Activated CD8-positive, alpha-beta memory T cell treated with anti-CD3 and anti-CD28 coated beads, Interleukin-2, amount 50 U/mL, for 4 hours (primary cell): ENCODE measurements at regions not wholly inside any gene's neighbourhood (a gene's known extent, or its start where the extent isn't known, plus 50 kb on each side); places are given as distances from the start of the nearest gene placed in this dataset.

Experiments used
- DNase-seq: peaks from one replicate; pipeline ENCODE4 v3.0.0-alpha.2; 2020

DNA sequence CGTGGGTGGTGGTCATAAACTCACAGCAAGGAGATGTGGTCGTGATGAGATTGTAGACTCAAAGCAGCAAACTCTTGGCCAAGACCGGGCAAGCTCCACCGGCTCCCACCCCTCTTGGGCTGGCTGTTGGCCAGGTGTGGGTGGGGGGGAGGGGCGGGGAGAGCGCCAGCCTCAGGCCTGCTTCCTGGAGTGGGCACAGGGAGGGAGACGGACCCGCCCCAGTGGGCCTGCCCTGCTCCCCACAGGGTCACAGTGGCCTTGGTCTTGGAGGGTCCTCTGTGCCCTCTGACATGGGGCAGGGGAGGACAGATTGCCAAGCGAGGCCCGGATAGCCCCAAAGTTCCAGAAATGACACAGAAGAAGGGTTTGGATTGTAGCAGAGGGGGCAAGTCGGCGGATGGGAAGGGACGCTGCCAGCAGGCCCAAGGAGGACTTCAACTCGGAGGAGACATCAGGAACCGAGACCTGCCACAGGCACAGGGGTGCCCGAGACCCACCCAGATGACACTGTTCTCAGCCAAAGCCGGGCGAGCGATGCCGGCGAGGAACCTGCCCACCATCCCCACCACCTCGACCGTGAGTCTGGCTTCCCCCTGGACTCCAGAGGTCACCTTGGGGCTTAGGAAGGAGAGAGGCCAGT lies 85.4 kb upstream of the ACTRT2 start:
- no peak for DNase-seq

DNA sequence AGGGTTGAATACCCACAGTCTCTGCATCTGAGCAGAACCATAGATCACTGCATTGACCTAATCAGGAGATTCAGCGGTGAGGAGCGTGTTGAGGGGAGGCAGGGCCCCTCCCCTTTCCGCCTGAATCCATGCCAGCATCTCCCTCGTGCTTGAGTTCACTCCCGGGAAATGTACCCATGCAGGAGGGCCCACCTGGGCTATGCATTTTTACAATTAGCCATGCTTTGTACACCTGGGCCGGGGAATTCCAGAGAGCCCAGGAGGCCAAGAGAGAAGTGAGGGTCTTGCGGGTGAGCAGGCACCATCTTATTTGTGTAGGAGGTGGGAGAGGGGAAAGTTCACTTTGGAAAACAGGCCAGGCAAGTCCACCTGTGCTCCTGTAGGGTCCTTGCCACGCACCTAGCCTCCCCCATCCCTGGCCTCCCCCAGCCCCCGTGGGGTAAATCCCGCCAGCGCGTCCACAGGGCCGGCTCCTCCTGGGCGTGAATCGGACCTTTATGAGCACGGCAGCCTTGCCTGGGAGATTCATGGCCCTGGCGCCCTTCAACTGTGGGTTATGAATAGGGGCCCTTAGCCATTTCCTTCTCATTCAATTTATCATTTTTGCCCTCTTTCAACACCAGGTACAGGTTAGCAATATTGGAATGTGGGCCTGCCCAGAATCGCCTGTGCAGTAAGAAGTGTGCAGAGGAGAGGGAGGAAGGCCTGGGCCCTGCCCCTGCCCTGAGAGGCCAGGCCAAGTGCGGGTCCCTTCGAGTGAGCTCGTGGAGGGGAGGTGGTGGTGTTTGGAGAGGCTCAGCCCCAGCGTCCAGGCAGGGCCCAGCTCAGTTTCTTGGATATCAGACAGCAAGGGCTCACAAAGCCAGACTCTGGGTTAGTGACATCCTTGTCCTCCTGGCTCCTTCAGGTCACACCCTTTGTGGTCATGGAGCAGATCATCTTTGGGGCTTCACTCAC lies 84.4 kb upstream of the ACTRT2 start:
- no peak for DNase-seq

DNA sequence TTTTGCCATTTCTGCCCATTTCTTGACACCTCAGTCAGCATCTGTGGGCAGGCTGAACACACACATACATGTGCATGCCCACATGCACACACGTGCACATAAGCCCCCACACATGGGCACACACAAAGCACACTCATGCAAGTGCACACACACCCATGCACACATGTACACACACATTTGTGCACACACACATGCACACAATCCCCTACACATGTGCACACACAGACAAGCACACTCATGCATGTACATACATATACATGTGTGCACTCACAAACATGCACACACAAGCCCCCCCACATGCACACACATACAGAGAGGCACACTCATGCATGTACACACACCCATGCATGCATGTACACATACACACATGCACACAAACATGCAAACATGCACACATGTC lies 83.5 kb upstream of the ACTRT2 start:
- DNase-seq = no peak

DNA sequence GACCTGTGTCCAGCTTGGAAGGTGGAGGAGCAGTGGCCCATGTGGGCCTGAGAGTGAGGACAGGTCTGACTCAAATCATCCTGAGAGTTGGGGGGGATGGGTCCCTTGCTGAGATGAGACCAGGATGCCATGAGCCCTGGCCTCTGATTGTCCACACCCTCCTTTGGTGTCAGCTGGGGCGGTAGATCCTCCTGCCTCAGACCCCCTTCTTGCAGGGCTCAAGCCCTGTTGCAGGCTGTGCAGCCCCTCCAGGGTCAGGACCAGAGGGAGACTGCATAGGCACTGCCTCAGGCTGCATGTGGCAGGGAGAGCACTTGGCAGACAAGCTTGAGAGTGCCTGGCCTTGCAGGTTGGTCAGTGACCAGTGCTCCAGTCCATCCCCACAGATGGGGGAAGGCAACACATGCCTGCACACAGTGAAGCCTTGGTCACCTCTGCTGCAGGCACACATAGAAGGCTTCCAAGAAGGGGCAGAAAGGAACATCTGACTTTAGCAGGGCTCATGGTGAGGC lies 82.2 kb upstream of the ACTRT2 start:
- DNase-seq = no peak

DNA sequence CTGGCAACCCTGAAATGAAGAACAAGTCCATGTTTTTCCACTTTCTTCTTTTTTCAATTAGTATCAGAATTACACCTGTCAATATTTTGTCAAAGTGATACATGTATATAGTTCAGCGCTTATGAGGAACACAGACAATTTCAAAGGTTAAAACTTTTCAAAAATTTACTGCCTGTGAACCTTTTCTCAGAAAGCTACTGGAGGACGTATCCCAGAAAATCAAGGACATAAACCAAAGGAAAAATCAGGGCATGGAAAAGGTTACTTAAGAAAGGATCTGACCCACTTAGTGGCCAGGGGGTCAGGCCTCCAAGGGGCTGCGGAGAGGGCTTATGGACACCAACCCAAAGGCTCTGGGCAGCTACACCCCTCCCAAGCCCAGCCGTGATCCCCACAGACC lies 81.1 kb upstream of the ACTRT2 start:
- DNase-seq = no peak

DNA sequence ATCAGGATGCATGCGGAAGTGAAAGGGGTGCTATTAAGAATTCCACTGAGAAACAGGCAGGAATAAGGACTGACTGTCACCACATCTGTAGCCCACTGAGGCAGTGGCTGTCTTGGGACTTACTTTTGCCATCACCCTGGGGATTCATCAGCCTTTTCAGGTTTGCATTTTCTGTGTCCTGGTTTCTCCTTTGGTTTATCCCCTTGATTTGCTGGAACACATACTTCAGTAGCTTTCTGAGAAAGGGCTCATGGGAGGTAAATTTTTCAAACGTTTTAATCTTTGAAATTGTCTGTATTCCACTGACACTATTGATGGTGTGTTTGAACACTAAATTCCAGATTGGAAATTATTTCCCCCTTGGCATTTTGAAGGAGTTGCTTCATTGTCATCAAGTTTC lies 80.2 kb upstream of the ACTRT2 start:
- no peak for DNase-seq

DNA sequence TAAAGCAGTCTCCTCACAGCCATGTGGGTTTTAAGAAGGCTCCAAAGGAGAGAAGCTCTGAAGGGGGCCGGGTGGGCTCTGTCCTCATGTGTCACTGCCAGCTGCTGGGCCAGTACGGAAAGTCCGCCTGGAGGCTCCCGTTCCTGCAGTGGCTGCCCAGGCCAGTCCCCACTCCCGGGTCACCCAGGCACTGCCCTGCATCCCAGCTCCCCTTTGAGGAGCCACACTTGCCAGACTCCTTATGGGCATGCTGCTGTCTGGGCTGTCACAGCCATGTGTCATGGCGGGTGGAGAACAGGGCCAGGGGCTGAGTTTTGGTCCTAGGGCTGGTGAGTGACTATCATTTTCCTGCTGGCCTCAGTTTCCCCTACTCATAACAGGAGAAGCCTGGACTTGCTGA lies 79.4 kb upstream of the ACTRT2 start:
- DNase-seq = no peak

DNA sequence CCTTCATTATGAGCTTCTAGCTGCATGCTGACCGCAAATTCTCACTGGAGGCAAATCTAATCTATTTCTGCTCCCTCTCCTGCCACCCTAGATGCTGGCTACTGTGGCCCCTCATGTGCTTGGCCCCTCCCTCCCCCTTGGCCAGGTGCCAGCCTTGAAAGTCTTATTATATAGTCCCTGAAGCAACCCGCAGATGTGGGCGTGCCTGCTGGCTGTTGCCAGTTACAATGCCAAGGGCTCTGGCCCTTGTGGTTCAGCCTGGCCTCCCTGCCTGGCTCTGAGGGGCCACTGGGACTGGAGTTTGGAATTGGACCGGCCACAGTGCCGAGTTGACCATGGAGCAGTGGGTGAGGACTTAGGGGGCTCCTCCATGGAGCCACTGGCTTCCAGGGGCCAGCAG lies 78.9 kb upstream of the ACTRT2 start:
- DNase-seq = no peak

DNA sequence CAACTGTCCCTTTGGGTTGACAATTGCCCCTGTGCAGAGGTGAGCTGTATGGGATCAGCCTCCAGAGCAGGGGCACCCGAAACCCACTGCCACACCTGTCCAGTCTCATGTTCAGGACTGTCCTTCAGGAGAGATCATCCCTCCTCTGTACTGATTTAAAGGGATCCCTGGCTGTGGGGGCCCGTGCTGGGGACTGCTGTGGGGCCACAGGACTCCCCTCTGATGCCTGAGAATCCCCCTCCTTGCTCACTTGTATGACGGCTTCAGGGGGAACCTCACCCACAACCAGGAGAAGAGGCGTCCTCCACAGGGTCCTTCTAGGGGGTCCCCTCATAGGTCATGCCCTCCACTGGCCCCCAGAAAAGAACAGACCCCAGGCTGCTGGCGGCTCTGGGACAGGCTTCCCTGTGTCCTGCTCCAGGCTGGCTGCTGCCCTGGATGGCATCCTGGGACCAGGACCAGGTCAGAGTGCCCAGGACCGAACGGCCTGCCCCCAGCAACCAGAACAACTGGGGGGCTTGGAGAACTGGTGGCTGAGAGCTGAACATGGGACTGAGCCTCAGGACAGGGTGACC lies 77.5 kb upstream of the ACTRT2 start:
- DNase-seq = no peak

DNA sequence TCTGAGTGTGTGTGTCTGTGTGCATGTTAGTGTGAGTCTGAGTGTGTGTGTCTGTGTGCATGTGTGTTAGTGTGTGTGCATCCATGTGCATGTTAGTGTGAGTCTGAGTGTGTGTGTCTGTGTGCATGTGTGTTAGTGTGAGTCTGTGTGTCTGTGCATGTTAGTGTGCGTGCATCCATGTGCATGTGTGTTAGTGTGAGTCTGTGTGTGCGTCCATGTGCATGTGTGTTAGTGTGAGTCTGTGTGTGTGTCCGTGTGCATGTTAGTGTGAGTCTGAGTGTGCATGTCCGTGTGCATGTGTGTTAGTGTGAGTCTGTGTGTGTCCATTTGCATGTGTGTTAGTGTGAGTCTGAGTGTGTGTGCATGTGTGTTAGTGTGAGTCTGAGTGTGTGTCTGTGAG lies 76.6 kb upstream of the ACTRT2 start:
- DNase-seq = no peak

DNA sequence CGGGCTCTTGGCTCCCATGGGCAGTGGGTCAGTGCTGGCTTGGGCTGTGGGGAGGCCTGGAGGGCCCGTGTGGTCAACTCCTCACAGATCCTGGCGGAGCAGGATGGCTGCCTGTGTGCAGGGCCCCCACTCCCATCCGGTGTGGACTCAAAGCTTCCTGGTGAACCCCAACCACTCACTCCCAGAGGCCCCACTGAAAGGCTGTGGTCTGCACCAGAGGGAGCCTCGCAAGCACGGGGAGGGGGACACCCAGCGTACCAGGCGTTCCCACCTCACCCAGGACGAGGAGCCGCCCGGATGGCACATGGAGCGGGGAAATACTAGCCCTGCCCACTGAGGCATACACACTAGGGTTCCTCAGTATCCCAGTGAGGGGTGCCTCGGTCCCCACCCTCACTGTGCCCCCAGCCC lies 75.4 kb upstream of the ACTRT2 start:
- no peak for DNase-seq

DNA sequence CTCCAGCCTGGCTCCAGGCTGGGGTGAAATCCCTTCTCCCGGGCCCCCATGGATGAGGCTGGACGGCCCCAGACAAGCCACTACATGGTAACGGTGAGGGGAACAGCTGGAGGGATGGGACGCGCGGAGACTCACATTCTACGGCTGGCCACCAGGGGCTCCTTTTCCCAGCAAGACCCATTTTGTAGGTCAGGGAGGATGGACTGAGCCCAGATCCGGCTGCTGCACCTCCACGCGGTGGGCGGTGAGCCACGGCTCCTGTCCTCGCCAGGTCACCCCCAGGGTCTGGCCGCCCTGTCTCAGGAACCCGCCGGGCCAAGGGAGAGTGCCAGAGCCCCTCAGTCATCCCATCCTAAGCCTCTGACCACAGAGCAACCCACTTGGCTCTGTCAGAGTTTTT lies 75.0 kb upstream of the ACTRT2 start:
- DNase-seq = no peak

DNA sequence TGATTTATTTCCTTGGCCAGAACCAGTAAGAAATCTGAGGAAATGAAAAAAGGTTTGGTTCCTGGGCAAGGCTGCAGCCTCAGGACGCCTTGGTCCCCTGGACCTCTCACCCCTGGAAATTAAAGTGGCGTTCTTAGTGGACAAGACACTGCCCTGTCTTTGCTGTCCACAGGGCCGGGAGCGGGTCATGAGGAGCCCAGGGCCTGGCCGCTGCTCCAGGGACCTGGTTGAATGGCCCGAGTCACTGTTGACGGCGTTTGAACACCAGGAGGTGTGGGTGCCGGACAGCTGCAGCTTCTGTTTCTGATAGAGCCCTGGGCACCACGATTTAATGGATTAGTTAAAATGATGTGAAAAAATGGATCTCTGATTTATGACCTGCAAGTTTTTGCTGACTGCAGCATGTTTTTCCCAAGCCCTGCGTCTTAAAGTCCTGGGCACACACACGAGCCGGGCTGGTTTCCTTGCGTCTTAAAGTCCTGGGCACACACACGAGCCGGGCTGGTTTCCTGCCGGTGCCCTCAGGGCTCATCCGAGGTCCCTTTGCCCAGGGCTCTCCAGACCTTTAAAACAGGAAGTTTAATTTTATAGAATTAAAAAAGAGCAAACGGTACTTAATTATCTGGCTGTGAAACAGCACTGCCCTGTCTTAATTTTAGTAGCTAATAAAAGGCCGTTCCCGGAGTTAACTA lies 74.1 kb upstream of the ACTRT2 start:
- no peak for DNase-seq

DNA sequence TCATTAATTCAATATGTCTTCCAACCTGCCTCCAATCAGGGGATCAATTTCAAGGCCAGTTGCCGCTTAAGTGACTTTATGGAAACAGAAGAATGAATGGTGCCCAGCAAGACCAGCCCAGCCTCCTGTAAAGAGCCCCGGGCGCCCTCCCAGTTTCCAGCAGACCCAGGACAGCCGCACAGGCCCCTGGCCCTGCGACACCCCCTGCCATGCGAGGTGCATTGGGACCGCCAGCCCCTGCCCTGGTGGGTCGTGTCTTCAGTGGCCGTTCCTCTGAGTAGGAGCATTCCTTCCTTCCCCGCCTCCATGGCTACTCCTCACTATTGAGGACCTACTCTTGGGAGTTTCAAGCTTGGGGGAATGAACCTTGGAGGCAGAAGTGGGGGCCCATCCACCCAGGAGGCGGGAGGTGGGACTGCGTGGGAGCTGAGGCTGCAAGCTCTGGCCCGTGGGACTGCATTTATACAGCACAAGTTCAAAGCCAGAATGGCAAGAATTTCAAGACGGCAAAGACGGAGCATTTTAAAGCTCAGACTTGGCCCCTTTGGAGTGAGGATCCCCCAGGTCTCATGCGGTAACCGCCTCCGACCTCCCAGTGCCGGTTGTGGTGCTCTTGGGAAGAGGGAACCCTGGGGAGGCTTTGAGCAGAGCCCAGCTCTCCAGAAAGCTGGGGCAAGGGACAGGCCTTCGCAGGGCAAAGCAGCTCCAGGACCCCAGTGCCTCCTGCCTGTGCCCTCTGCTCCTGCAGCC lies 73.1 kb upstream of the ACTRT2 start:
- no peak for DNase-seq

DNA sequence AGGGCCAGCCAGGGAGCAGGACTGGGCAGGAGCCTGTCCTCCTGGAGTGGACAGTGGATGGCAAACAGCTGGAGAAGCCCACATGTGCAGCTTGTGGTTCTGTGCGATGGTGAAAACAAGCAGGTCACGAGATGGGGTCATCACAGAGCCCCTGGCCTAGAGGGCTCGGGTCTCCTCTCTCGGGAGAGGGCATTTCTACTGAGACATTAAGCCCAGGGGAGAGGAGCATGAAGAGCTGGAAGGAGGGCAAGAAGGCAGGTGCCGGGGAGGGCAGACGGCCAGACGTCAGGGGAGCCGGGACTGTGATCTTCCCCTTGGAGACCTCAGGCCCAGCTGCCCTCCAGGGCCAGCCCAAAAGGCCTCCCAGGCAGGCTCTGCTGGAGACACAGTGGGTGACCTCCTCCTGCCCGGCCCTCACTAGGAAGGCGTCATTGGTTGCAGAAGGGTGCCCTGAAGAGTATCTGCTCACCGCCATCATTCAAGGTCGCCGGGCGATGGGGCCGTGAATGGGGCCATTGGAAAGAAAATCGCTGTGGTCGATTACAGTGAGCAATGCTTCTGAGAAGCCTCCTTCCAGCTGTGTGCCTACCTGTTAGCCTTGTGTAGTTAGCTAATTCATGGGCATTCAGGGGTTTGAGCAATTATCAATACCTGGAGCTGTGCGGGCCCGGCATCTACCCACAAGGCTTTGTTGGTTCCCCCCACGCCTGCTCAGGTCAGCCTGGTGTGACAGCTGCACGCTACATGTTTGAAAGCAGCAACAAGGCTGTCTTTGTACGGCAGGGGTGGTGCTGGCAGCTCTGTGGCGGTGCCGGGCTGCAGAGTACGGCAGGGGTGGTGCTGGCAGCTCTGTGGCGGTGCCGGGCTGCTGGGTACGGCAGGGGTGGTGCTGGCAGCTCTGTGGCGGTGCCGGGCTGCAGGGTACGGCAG lies 72.3 kb upstream of the ACTRT2 start:
- no peak for DNase-seq

DNA sequence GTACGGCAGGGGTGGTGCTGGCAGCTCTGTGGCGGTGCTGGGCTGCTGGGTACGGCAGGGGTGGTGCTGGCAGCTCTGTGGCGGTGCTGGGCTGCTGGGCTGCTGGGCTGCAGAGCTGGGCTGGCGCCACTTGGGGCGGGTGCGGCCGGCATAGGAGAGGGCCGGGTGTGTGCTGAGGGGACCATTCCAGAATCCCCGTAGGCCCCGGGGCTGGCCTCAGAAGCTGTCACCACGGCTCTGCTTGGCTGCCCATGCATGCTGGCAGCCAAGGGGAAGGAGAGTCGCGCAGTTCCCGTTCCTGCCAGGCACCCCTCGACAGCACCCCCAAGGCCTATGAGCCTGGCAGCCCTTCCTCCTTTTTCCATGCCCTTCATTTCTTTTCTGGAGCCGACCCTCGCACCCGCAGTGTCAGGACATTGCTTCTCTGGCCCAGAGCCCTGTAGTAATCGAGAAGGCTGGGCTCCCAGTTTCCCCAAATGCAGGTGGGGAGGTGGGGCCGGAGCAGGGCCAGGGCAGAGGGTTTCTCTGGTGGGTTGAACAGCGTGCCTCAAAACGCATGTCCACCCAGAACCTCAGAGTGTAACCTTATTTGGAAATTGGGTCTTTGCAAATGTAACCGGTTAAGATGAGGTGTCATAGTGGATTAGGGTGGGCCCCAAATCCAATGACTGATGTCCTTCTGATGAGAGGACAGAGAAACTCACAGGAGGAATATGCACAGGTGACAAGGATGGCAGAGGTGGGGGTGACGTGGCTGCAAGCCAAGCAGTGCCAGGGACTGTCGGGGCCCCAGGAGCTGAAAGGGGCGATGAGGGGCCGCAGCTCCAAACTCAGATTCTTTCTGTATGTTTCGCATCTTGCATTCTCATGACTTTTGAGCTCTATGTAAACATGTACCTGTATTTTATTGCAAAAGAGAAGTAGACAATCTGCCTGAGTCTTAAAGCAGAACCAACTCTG lies 71.0 kb upstream of the ACTRT2 start:
- DNase-seq = no peak

DNA sequence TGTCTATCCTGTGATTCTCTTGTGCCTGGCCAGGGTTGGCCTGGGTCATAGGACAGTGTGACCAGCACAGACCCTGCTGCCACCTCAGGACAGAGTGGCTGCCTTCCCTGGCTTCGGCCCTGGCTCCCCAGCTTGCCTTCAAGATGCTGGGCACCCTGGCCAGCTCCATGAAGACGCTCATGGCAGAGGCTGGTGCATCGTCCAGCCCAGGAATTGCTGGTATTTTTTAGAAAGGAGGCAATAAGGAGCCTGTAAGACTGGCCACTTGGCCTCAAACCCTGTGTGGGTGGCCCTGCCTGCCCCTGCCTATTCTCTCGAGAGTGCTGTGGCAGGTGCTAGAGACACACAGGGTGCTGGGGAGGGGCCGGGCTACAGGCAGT lies 70.4 kb upstream of the ACTRT2 start:
- no peak for DNase-seq

DNA sequence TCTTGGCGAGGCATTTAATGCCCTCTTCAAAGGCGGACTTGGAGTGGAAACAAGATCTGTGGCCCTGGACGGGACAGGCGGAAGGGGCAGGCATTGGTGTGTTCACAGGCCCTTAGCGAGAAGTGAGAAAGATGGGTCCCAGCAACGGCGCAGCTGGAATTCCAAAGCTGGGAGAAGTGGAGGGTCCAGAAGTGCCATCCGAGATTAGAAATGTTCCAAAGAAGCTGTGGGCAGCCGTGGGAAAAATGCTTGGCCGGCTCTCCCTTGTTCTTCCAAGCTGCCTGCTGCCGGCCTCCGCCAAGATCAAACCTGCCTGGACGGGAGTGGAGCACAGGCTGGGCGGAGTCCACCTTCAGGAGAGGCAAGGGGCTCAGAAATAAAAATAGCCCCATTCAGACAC lies 69.4 kb upstream of the ACTRT2 start:
- DNase-seq = no peak

DNA sequence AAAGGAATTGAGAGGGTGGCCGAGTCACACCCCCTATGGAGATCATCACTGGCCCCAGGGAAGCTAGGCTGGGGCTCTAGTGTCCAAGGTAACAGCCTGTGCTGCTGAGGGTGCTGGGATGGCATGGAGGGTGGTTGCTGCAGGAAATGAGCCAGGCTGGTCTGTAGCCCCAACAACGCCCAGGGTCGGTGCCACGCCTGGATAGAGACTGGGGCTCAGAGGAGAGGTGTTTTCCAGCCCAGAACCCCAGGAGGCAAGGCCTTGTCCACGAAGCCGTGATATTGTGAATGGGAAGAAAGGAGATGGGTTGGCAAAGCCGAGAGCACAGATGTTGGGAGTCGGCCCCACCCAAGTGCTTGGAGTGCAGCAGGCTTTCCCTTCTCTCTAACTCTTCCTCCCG lies 68.9 kb upstream of the ACTRT2 start:
- DNase-seq = no peak

DNA sequence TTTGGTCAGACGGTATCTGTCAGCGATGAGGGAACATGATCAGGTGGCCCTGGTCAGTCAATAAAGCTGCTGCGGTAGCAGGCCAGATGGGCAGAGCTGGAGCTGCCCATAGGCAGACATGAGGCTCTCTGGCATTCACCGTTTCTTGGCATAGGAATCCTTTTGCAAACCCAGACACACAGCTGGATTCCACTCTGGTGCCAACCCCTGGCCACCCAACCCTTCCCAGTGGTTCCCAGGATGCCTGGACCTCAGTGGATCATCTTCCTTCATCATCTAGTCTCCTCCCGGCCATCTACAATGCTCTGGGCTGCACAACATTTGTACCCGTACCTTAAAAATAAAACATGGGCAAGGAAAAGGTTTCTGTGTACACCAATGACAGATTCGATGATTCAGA lies 68.3 kb upstream of the ACTRT2 start:
- DNase-seq = no peak
